H1 (cell line): ENCODE measurements at regions not wholly inside any gene's neighbourhood (a gene's known extent, or its start where the extent isn't known, plus 50 kb on each side); places are given as distances from the start of the nearest gene placed in this dataset.

Experiments
- CTCF ChIA-PET: fragments of 300-600 bp; sonication (Branson Sonifier 250); formaldehyde crosslinking; loops from one replicate; lab custom pipeline; 2021; ENCODE audit not compliant: partially characterized antibody; lab: Charles Lee
- POLR2A ChIA-PET: fragments of 300-600 bp; sonication (Branson Sonifier 250); formaldehyde crosslinking; loops from one replicate; lab custom pipeline; 2021; ENCODE audit warnings: inconsistent platforms; ENCODE audit not compliant: partially characterized antibody; lab: Charles Lee
- DNase-seq, 2 experiments: peaks; one replicate each; pipeline versions ENCODE4 v3.0.0 to v3.0.0-alpha.2; 2010 to 2022; ENCODE audit warnings: low spot score in 2 of 2, low read depth in 1 of 2, mixed read lengths in 1 of 2
- FAIRE-seq: peaks from 2 replicates; lab custom pipeline; 2011; peaks lifted over from hg19 to GRCh38; lab: Jason Lieb, UNC
- H2AFZ ChIP-seq: 2 replicates; pipeline ENCODE4 v1.8.1; 2012; ENCODE audit warnings: low read length, inconsistent platforms
- H2AK5ac ChIP-seq: 2 replicates; pipeline ENCODE4 v1.6.1; 2013; ENCODE audit warnings: low read depth, low read length
- H2BK120ac ChIP-seq: replicated peaks from 2 replicates; pipeline ENCODE3; 2013; ENCODE audit warnings: low read depth, low read length, inconsistent platforms
- H2BK12ac ChIP-seq: 2 replicates; pipeline ENCODE4 v1.6.1; 2013; ENCODE audit warnings: low read depth, low read length
- H2BK15ac ChIP-seq: 2 replicates; pipeline ENCODE4 v1.6.1; 2013; ENCODE audit warnings: low read length
- H2BK20ac ChIP-seq: 2 replicates; pipeline ENCODE4 v1.6.1; 2013; ENCODE audit warnings: low read length
- H2BK5ac ChIP-seq: 2 replicates; pipeline ENCODE4 v1.6.1; 2013; ENCODE audit warnings: low read depth, low read length
- H3K14ac ChIP-seq: 2 replicates; pipeline ENCODE4 v1.6.1; 2013; ENCODE audit warnings: inconsistent platforms; ENCODE audit not compliant: insufficient read length
- H3K18ac ChIP-seq: 2 replicates; pipeline ENCODE4 v1.6.1; 2013; ENCODE audit warnings: low read length; ENCODE audit errors: extremely low read depth
- H3K23ac ChIP-seq: 2 replicates; pipeline ENCODE4 v1.6.1; 2013; ENCODE audit warnings: inconsistent platforms; ENCODE audit not compliant: insufficient read length
- H3K23me2 ChIP-seq: 2 replicates; pipeline ENCODE4 v1.6.1; 2013; ENCODE audit warnings: low read depth, low read length
- H3K27ac ChIP-seq: 2 replicates; pipeline ENCODE4 v1.6.1; 2011; ENCODE audit warnings: low read depth, low read length, inconsistent platforms
- H3K27me3 ChIP-seq, 4 experiments: replicated peaks in 1 of 4; 1 replicate in 1 of 4; 2 replicates in 3 of 4; pipeline versions ENCODE4 v1.6.1 to v1.8.1; 2011 to 2013; ENCODE audit warnings: low read length in 3 of 4, mild to moderate bottlenecking in 3 of 4, inconsistent platforms in 2 of 4, mixed read lengths in 2 of 4, moderate library complexity in 1 of 4; ENCODE audit not compliant: control insufficient read depth in 3 of 4, insufficient read depth in 3 of 4; ENCODE audit errors: extremely low read depth in 1 of 4
- H3K36me3 ChIP-seq, 4 experiments: 2 replicates each; pipeline versions ENCODE4 v1.6.1 to v1.8.1; 2011 to 2013; ENCODE audit warnings: mild to moderate bottlenecking in 4 of 4, low read length in 3 of 4, moderate library complexity in 2 of 4, control low read depth in 1 of 4, inconsistent platforms in 1 of 4; ENCODE audit not compliant: insufficient read depth in 4 of 4, control insufficient read depth in 2 of 4
- H3K4ac ChIP-seq: replicated peaks from 2 replicates; pipeline ENCODE3; 2013; ENCODE audit warnings: low read length, low read depth, mixed read lengths, inconsistent platforms; ENCODE audit not compliant: insufficient read length
- H3K4me1 ChIP-seq, 4 experiments: replicated peaks in 1 of 4; 1 replicate in 1 of 4; 2 replicates in 3 of 4; pipeline versions ENCODE4 v1.6.1 to v1.8.1; 2011 to 2013; ENCODE audit warnings: low read length in 3 of 4, inconsistent platforms in 2 of 4, mixed read lengths in 1 of 4; ENCODE audit not compliant: insufficient read depth in 4 of 4, control insufficient read depth in 3 of 4
- H3K4me2 ChIP-seq, 2 experiments: 2 replicates each; pipeline versions ENCODE4 v1.6.1 to v1.8.1; 2011 to 2013; ENCODE audit warnings: low read depth in 2 of 2, low read length in 2 of 2, control low read depth in 1 of 2, inconsistent platforms in 1 of 2, mild to moderate bottlenecking in 1 of 2; ENCODE audit not compliant: insufficient read depth in 1 of 2
- H3K4me3 ChIP-seq, 4 experiments: fragments of 200-600, 300-600 bp in 1 of 4; sonication (generic), shearing (Covaris generic), sonication (Bioruptor Twin) in 1 of 4; 2 replicates each; pipeline versions ENCODE4 v1.5.1 to v1.8.1; 2011 to 2016; ENCODE audit warnings: low read length in 4 of 4, low read depth in 3 of 4, control low read depth in 2 of 4, inconsistent platforms in 2 of 4, mild to moderate bottlenecking in 2 of 4, mixed read lengths in 1 of 4, moderate library complexity in 1 of 4; ENCODE audit not compliant: insufficient read depth in 2 of 4; ENCODE audit errors: extremely low read depth in 1 of 4
- H3K56ac ChIP-seq: replicated peaks from 2 replicates; pipeline ENCODE3; 2013; ENCODE audit warnings: low read depth, mild to moderate bottlenecking, mixed read lengths, low read length, inconsistent platforms; ENCODE audit not compliant: insufficient read length
- H3K79me1 ChIP-seq: 2 replicates; pipeline ENCODE4 v1.6.1; 2013; ENCODE audit warnings: low read depth, low read length, control low read depth
- H3K79me2 ChIP-seq, 2 experiments: 2 replicates each; pipeline versions ENCODE4 v1.6.1 to v1.8.1; 2012 to 2013; ENCODE audit warnings: low read length in 2 of 2, mild to moderate bottlenecking in 2 of 2, inconsistent platforms in 1 of 2; ENCODE audit not compliant: insufficient read depth in 2 of 2, control insufficient read depth in 1 of 2
- H3K9ac ChIP-seq, 4 experiments: replicated peaks in 1 of 4; 1 replicate in 1 of 4; 2 replicates in 3 of 4; pipeline versions ENCODE4 v1.6.1 to v1.8.1; 2011 to 2013; ENCODE audit warnings: low read depth in 3 of 4, low read length in 3 of 4, control low read depth in 2 of 4, mild to moderate bottlenecking in 2 of 4, moderate library complexity in 2 of 4, inconsistent platforms in 1 of 4; ENCODE audit errors: extremely low read depth in 1 of 4
- H3K9me3 ChIP-seq, 2 experiments: 2 replicates each; pipeline versions ENCODE4 v1.6.1 to v1.8.1; 2012 to 2013; ENCODE audit warnings: mild to moderate bottlenecking in 2 of 2, moderate library complexity in 2 of 2, control low read depth in 1 of 2, inconsistent platforms in 1 of 2, low read depth in 1 of 2, low read length in 1 of 2, mixed read lengths in 1 of 2; ENCODE audit not compliant: insufficient read depth in 2 of 2
- H4K20me1 ChIP-seq, 2 experiments: replicated peaks in 1 of 2; 2 replicates each; pipeline versions ENCODE3 to v1.8.1; 2011 to 2013; ENCODE audit warnings: inconsistent platforms in 2 of 2, low read length in 2 of 2, mild to moderate bottlenecking in 1 of 2; ENCODE audit not compliant: insufficient read depth in 2 of 2, control insufficient read depth in 1 of 2
- H4K5ac ChIP-seq: 2 replicates; pipeline ENCODE4 v1.6.1; 2013; ENCODE audit warnings: low read length, low read depth, mixed read lengths, inconsistent platforms; ENCODE audit not compliant: insufficient read length
- H4K8ac ChIP-seq: 2 replicates; pipeline ENCODE4 v1.8.0; 2013; ENCODE audit warnings: mild to moderate bottlenecking, moderate library complexity, low read length, inconsistent platforms; ENCODE audit not compliant: insufficient read depth; ENCODE audit errors: extremely low read depth
- H4K91ac ChIP-seq: replicated peaks from 2 replicates; pipeline ENCODE3; 2013; ENCODE audit warnings: low read length, mixed read lengths, inconsistent platforms; ENCODE audit not compliant: insufficient read length
- SUZ12 ChIP-seq: fragments of 200-600 bp; sonication (generic); IDR thresholded peaks from 2 replicates; pipeline ENCODE4 v1.6.1; 2012; ENCODE audit warnings: mild to moderate bottlenecking, inconsistent platforms, low read length, moderate library complexity, mixed read lengths
- WGBS, 2 experiments: shearing (Covaris generic) in 1 of 2; methylation state at CpG; one replicate each; pipeline versions ENCODE4 v1.1.6 to v1.1.7; 2013 to 2015; ENCODE audit warnings: low lambda C conversion rate in 2 of 2, mixed read lengths in 2 of 2, inconsistent platforms in 1 of 2, low coverage in 1 of 2, missing lambda C conversion rate in 1 of 2; ENCODE audit not compliant: insufficient replicate concordance in 2 of 2, insufficient coverage in 1 of 2, insufficient read length in 1 of 2; ENCODE audit errors: extremely low coverage in 1 of 2, missing lambda C conversion rate in 1 of 2; 5-methylcytosine and 5-hydroxymethylcytosine counted together

DNA sequence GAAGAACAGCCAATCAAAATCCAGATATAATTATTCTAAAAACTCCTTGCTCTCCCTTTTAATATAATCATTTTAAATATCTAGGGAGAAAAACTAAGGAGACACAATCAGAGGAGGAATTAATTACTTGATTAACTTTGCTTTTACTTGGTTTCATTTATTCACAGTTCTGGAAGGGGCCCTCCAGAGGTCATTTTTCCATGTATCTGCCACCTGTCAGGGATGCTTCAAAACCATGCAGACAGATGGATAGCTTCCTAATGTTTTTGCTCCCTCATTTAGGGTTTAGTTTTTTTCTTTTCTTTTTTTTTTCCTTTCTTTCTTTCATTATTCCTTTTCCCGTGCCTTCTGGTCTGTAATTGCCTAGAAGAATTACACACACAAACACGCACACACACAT lies 438.1 kb upstream of the ARPP21 start:
- Histone ChIP-seq H3K27me3 (no peaks in the 10 kb centered on the region), H3K23ac (no peak overlapping the region), H3K18ac (no peak overlapping the region), H3K9ac (no peak overlapping the region), H4K20me1 (no peaks in the 10 kb centered on the region), H3K9me3 (no peaks in the 10 kb centered on the region), H3K23me2 (no peaks in the 10 kb centered on the region), H2AFZ (no peak overlapping the region), H3K79me2 (no peaks in the 10 kb centered on the region), H3K4me2 (no peak overlapping the region), H4K91ac (no peak overlapping the region), H2BK12ac (no peak overlapping the region), H3K4ac (no peak overlapping the region), H3K14ac (no peak overlapping the region), H3K79me1 (no peaks in the 10 kb centered on the region), H3K56ac (no peak overlapping the region), H2BK20ac (no peak overlapping the region), H3K36me3 (no peaks in the 10 kb centered on the region), H3K27ac (no peak overlapping the region), H3K4me1 (no peaks in the 10 kb centered on the region), H2BK120ac (no peak overlapping the region), H2BK15ac (no peak overlapping the region), H2AK5ac (no peak overlapping the region), H4K8ac (no peak overlapping the region), H4K5ac (no peak overlapping the region), H2BK5ac (no peak overlapping the region), H3K4me3 (no peak overlapping the region)
- DNase-seq (no peak), FAIRE-seq (no peak)
- POLR2A ChIA-PET: no interaction called here
- CTCF ChIA-PET: no interaction called here
- 87% methylated on average over 2 of the region's 2 CpGs; no CpG with 5 or more reads in 1 of the 2 experiments for WGBS, 2 experiments
- TF ChIP-seq SUZ12: no peak
- TF ChIP-seq, all 59 proteins: peak for 0
